ENCODE measurements at regions not wholly inside any gene's neighbourhood (a gene's known extent, or its start where the extent isn't known, plus 50 kb on each side); places are given as distances from the start of the nearest gene placed in this dataset.

- no peak for ATAC-seq (ENCODE audit: low read depth)
- H3K9me3 ChIP-seq (ENCODE audit: control extremely low read depth in 1 of 3, control insufficient read depth in 2 of 3, insufficient read depth in 1 of 3, low read length in 2 of 3): no peaks in the 10 kb centered on the region
- no peak overlapping the region for H2AFZ ChIP-seq (ENCODE audit: insufficient read depth, low read depth, low read length, poor library complexity, severe bottlenecking)
- no peaks in the 10 kb centered on the region for H4K20me1 ChIP-seq (ENCODE audit: control insufficient read depth, insufficient read depth, low read length, poor library complexity, severe bottlenecking)
- no peak overlapping the region for H3K27ac ChIP-seq (ENCODE audit: low read length in 2 of 2)
- no peak overlapping the region for H3K4me2 ChIP-seq (replicated peaks; ENCODE audit: low read depth, low read length, poor library complexity, severe bottlenecking)
- H3K36me3 ChIP-seq (replicated peaks in 1 of 2; ENCODE audit: control extremely low read depth in 1 of 2, control insufficient read depth in 1 of 2, extremely low read depth in 1 of 2, insufficient read depth in 2 of 2, low read length in 1 of 2): no peaks in the 10 kb centered on the region
- ChIA-PET CTCF (no interaction called here), POLR2A (no interaction called here)
- intact Hi-C loops (cut with micrococcal nuclease): no loop called here
- Mint-ChIP-seq H3K27me3 (no peaks in the 10 kb centered on the region), H3K27ac (no peak overlapping the region), H3K4me3 (no peak overlapping the region), H3K9me3 (ENCODE audit: insufficient read depth) (no peaks in the 10 kb centered on the region), H3K4me1 (no peaks in the 10 kb centered on the region)
- TF ChIP-seq EZH2 (IDR thresholded peaks at IDR 0.05; ENCODE audit: borderline replicate concordance, insufficient read depth, low read depth, low read length, poor library complexity, severe bottlenecking) (no peak), CTCF (IDR thresholded peaks at IDR 0.05) (no peak)
- no peak overlapping the region for H3K4me3 ChIP-seq (ENCODE audit: control extremely low read depth in 1 of 5, extremely low read depth in 1 of 5, insufficient read depth in 1 of 5, low read depth in 2 of 5, low read length in 4 of 5)
- no CpG with 5 or more reads among the region's 1 CpG for WGBS (ENCODE audit: insufficient coverage)
- no peaks in the 10 kb centered on the region for H3K79me2 ChIP-seq (ENCODE audit: control insufficient read depth, insufficient read depth, low read length)
- no peak for DNase-seq
- no peaks in the 10 kb centered on the region for H3K27me3 ChIP-seq (replicated peaks in 1 of 4; ENCODE audit: control extremely low read depth in 1 of 4, control insufficient read depth in 3 of 4, insufficient read depth in 4 of 4, low read length in 3 of 4)
- H3K9ac ChIP-seq (ENCODE audit: low read length): no peak overlapping the region
- no peaks in the 10 kb centered on the region for H3K4me1 ChIP-seq (ENCODE audit: control insufficient read depth in 2 of 2, insufficient read depth in 2 of 2, low read length in 2 of 2)
Observed at GRCh38 chr4:156495836-156496235, 475.8 kb downstream of the PDGFC start.

- no peak for DNase-seq
- Histone ChIP-seq H3K27me3 (replicated peaks in 1 of 4; ENCODE audit: control extremely low read depth in 1 of 4, control insufficient read depth in 3 of 4, insufficient read depth in 4 of 4, low read length in 3 of 4) (no peaks in the 10 kb centered on the region), H3K4me1 (ENCODE audit: control insufficient read depth in 2 of 2, insufficient read depth in 2 of 2, low read length in 2 of 2) (no peaks in the 10 kb centered on the region), H3K79me2 (ENCODE audit: control insufficient read depth, insufficient read depth, low read length) (no peaks in the 10 kb centered on the region), H3K4me3 (ENCODE audit: control extremely low read depth in 1 of 5, extremely low read depth in 1 of 5, insufficient read depth in 1 of 5, low read depth in 2 of 5, low read length in 4 of 5) (no peak overlapping the region), H3K9ac (ENCODE audit: low read length) (no peak overlapping the region), H3K27ac (ENCODE audit: low read length in 2 of 2) (no peak overlapping the region), H3K9me3 (ENCODE audit: control extremely low read depth in 1 of 3, control insufficient read depth in 2 of 3, insufficient read depth in 1 of 3, low read length in 2 of 3) (no peaks in the 10 kb centered on the region), H2AFZ (ENCODE audit: insufficient read depth, low read depth, low read length, poor library complexity, severe bottlenecking) (no peak overlapping the region), H3K4me2 (replicated peaks; ENCODE audit: low read depth, low read length, poor library complexity, severe bottlenecking) (no peak overlapping the region), H4K20me1 (ENCODE audit: control insufficient read depth, insufficient read depth, low read length, poor library complexity, severe bottlenecking) (no peaks in the 10 kb centered on the region), H3K36me3 (replicated peaks in 1 of 2; ENCODE audit: control extremely low read depth in 1 of 2, control insufficient read depth in 1 of 2, extremely low read depth in 1 of 2, insufficient read depth in 2 of 2, low read length in 1 of 2) (no peaks in the 10 kb centered on the region)
- POLR2A ChIA-PET: no interaction called here
- CTCF ChIA-PET: no interaction called here
- H3K27me3 Mint-ChIP-seq: no peaks in the 10 kb centered on the region
- no peak for ATAC-seq (ENCODE audit: low read depth)
- intact Hi-C loops (cut with micrococcal nuclease): no loop called here
- no peaks in the 10 kb centered on the region for H3K4me1 Mint-ChIP-seq
- no peak overlapping the region for H3K27ac Mint-ChIP-seq
- H3K9me3 Mint-ChIP-seq (ENCODE audit: insufficient read depth): peaks cover 1% of the 10 kb centered on the region
- H3K4me3 Mint-ChIP-seq: no peak overlapping the region
- TF ChIP-seq CTCF (IDR thresholded peaks at IDR 0.05) (no peak), EZH2 (IDR thresholded peaks at IDR 0.05; ENCODE audit: borderline replicate concordance, insufficient read depth, low read depth, low read length, poor library complexity, severe bottlenecking) (no peak)
Observed at GRCh38 chr4:156495091-156495490, 476.5 kb downstream of the PDGFC start.

All from B cell (primary cell).